GM18951 (cell line): ENCODE measurements at regions not wholly inside any gene's neighbourhood (a gene's known extent, or its start where the extent isn't known, plus 50 kb on each side); places are given as distances from the start of the nearest gene placed in this dataset.

Experiments used
- POLR2A ChIP-seq: IDR thresholded peaks from 4 replicates; pipeline ENCODE4 v1.6.1; 2011; ENCODE audit warnings: mild to moderate bottlenecking; ENCODE audit not compliant: insufficient read length, insufficient read depth; ENCODE audit errors: extremely low read depth
- in situ Hi-C: fragments of 300-500 bp; cut with MboI; formaldehyde crosslinking; loops from one replicate; pipeline ENCODE4 v1.12.0; 2022; ENCODE audit warnings: low sequenced_read_pairs, mixed read lengths, inconsistent platforms; ENCODE audit not compliant: unreplicated experiment

DNA sequence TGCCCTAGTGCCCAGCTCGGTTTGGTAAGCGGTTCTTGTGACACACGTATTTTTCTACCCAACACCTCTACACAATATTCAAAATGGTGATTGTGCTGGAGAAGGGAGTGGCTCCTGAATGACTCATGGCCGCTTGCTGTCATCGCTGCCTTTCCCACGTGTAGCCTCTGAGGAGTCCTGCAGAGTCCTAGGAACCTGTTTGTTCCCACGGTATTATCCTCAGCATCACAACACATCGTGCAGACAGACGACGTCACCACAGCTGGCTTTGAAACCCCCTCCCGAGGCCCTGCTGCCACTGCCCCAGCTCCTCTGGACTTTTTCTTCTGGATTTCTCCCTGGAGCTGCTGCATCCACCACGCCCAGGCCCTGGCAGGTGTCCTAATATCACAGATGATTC lies 353.5 kb downstream of the SMOC2 start:
- TF ChIP-seq POLR2A: no peak
- in situ Hi-C loops: no loop called here

- TF ChIP-seq POLR2A: no peak
- in situ Hi-C loops: no loop called here
Measured at GRCh38 chr6:168793649-168794048, 352.7 kb downstream of the SMOC2 start.

DNA sequence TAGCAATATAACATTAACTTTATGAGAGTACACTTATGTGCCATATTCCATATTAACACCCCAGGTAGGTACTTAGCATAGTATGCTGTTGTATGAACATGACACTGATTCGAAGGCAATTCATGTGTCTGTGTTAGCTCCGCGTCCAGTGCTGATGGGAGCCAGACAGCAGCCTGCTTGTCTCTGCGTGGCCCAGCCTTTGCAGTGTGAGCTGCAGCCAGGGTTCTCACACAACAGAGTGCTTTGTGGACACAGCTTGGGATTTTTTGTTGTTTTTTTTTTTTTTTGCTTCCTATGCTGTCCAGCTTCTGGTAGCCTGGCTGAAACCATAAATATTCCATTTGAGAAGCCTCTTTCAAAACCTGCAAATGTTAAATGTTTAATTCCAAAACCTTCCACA lies 350.9 kb downstream of the SMOC2 start:
- in situ Hi-C loops: no loop called here
- no peak for TF ChIP-seq POLR2A

DNA sequence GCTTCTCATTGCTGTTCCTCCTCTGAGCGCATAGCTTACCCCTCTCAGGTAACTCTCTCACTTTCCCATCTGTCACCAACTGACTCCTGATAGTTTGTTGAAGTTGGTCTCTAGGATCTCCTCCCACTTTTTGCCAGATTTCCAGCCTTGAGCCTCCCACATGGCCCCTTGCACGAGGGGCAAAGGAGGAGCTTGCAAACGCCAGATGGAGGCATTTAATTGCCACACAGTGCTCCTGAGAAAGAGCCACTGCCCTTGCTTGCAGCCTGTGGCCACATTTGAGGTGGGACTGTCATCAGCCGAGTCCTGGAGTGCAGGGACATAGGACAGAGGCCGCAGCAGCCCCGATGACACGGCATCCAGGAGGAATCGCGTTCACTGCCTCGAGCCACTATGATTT lies 348.7 kb downstream of the SMOC2 start:
- in situ Hi-C loops: no loop called here
- TF ChIP-seq POLR2A: no peak

GRCh38 chr6:168785720-168786511 lies 344.9 kb downstream of the SMOC2 start:
- TF ChIP-seq POLR2A: no peak
- in situ Hi-C loops: no loop called here

DNA sequence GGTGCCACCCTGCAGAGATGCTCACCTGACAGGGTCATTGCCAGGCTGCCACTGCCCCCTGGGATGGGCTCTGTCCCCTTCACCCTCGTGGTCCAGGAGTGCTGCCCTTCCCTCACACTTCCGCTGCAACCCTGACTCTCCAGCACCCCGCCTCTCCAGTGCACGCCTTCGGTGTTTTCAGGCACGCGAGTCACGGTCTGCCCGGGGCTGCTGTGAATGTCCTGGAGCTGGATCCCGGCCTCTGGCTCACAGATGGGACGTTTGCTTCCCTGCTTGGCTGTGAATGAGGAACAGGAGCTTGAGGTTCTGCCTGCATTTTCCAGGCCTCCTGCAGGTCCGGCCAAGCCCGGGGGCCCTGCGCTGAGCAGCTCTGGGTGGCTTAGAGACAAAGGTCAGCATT lies 343.4 kb downstream of the SMOC2 start:
- TF ChIP-seq POLR2A: no peak
- in situ Hi-C loops: no loop called here

- TF ChIP-seq POLR2A: no peak
- in situ Hi-C loops: no loop called here
Measured at GRCh38 chr6:168783720-168784119, 342.7 kb downstream of the SMOC2 start.

DNA sequence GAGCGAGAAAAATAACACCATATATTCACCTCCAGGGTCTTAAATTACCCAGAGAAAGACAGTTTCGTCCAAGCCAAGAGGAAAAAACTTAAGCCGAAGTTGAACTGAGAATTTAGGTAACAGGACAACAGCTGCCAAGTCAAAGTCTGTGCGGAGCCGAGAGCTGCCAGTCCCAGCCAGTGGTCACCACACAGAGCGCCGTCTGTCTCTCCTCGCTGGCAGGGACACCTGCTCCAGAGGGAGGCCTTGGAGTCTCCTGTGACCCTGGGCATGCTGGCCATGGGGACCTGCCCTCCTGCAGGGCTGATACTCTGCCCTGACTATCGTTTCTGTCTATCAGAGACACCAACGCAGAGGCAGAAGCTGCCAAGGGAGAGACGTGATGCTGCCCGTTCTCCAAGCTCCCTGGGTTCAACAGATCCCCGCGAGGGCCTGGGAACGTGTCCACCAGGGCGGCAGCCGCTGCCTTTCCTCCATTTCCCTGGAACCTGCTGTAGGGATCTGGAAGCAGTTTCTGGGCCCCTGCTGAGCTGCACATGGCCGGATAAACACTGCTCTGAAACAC lies 341.3 kb downstream of the SMOC2 start:
- no peak for TF ChIP-seq POLR2A
- in situ Hi-C loops: no loop called here

- no peak for TF ChIP-seq POLR2A
- in situ Hi-C loops: no loop called here
Measured at GRCh38 chr6:168778201-168778600, 337.2 kb downstream of the SMOC2 start.

DNA sequence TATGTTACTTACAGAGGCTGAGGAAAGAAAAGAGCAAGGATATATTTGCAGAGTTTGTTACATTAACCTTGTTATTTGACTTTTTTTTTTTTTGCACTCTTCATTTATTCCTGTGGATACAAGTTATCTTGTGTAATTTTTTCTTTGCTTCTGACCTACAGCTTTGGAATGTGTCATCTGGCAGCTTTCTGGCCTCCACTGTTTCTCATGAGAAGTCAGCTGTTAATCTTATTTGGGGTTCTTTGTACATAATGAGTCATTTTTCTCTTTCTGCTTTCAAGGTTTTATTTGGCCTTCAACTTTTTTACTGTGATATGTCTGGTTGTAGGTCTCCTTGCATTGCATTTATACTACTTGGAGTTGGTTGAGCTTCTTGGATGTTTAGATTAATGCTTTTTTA lies 333.4 kb downstream of the SMOC2 start:
- no peak for TF ChIP-seq POLR2A
- in situ Hi-C loops: no loop called here

- in situ Hi-C loops: no loop called here
Measured at GRCh38 chr6:168773788-168774187, 332.8 kb downstream of the SMOC2 start.

GRCh38 chr6:168765752-168766151 lies 324.8 kb downstream of the SMOC2 start:
- in situ Hi-C loops: no loop called here
- TF ChIP-seq POLR2A: no peak

More at GRCh38 chr6:168773788-168774187, 332.8 kb downstream of the SMOC2 start:
- TF ChIP-seq POLR2A: no peak

DNA sequence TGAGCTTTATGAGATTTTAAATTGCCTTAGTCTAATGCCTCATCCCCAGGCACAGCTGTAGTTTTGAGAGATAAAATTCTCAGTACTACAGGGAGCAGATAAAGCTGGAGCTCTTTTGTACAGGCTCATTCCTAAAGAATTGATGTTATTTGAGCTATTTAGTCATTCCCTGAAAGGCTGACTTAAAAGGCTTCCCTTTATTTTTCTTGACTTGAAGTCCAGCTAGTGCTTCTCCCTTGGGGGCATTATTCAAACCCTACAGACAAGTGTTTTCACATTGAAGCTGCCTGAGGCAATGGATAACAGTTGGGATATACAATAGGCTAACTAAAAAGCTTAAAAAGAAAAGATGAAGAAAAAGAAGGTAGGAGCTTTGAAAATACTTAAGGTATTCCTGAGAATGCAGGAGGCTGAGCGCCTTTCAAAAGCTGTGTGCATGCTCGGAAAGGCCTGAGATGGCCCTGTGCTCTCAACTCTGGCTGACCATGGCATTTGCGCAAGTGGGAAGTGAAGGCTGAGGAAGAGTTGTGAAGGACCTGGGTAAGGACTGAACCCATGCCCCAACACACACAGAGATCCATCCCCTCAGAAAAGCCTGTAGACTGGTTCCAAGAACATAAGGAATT lies 315.1 kb downstream of the SMOC2 start:
- in situ Hi-C loops: no loop called here
- no peak for TF ChIP-seq POLR2A

DNA sequence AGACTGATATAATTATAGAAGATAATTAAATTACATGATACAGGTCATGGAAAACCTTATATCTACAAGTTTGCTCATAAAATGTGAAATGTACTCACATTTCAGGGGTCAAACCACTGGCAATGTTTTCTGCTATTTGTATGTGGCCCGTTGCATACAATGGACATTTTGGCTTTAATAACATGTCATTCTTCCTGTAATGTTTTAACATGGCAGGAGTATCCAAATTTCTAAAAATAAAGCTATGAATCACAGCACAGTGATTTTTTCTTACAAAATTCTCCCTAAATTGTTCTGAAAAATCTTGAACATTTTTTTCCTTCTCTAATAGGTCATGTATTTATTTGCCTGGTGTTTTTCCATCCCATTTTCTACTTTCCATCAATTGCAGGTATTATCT lies 305.7 kb downstream of the SMOC2 start:
- in situ Hi-C loops: no loop called here
- TF ChIP-seq POLR2A: no peak

DNA sequence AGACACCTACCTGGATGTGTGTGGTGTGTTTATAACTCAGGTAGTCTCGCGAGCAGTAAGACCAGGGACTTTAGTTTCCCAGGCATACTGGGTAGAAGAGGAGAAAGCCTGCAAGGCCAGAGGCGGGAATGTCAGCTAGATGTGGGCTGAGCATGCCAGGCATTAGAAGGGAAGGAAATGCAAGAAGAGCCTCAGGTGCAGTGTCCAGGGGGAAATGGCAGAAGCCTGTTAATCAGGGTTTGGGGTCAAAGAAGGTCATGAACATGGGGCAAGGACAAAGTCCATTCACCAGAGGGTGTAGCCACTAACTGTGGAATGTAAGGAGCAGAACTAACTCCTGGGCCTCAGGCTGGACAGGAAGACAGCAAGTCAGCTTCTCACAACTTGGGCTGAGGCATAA lies 305.0 kb downstream of the SMOC2 start:
- no peak for TF ChIP-seq POLR2A
- in situ Hi-C loops: no loop called here

- no peak for TF ChIP-seq POLR2A
- in situ Hi-C loops: no loop called here
Measured at GRCh38 chr6:168744861-168745260, 303.9 kb downstream of the SMOC2 start.
